Erythroblast (primary cell): ENCODE measurements at regions not wholly inside any gene's neighbourhood (a gene's known extent, or its start where the extent isn't known, plus 50 kb on each side); places are given as distances from the start of the nearest gene placed in this dataset.

ENCODE experiments used
- GATA1 ChIP-seq: IDR thresholded peaks from 2 replicates; pipeline ENCODE4 v1.6.1; 2011; ENCODE audit warnings: low read depth, mild to moderate bottlenecking, control low read depth, low read length, moderate library complexity
- POLR2A ChIP-seq: IDR thresholded peaks from 2 replicates; pipeline ENCODE4 v1.6.1; 2011; ENCODE audit warnings: mild to moderate bottlenecking, low read length

- TF ChIP-seq POLR2A (no peak), GATA1 (no peak)
Measured at GRCh38 chr3:193980326-193980725, 155.6 kb upstream of the HES1 start.
